ENCODE measurements at regions not wholly inside any gene's neighbourhood (a gene's known extent, or its start where the extent isn't known, plus 50 kb on each side); places are given as distances from the start of the nearest gene placed in this dataset.

- H3K27ac ChIP-seq (ENCODE audit: extremely low read depth, low read depth, low read length), result no peak overlapping the region
- no peak for ATAC-seq
- ChIA-PET POLR2A (interaction anchor here (1.1 kb wide), 1 partner anchor 9 kb away, joined by 3 read pairs; no protein-coding TSS in a partner anchor), CTCF (ENCODE audit: low intra/inter-chr PET ratio) (no interaction called here)
- H3K36me3 ChIP-seq (ENCODE audit: control insufficient read depth, insufficient read depth, low read length), result no peaks in the 10 kb centered on the region
- H3K9me3 ChIP-seq (replicated peaks; ENCODE audit: control insufficient read depth, insufficient read depth, low read depth, low read length), result no peaks in the 10 kb centered on the region
- no TSS peak for BruUV-seq (replicated peaks)
- no peak for FAIRE-seq
- no peaks in the 10 kb centered on the region for H3K9me1 ChIP-seq (ENCODE audit: control insufficient read depth, insufficient read depth, low read length)
- intact Hi-C loops (cut with micrococcal nuclease), result no loop called here
- in situ Hi-C loops (cut with MboI), result no loop called here
- DNase-seq (ENCODE audit: extremely low read depth in 1 of 4, low spot score in 3 of 4), result no peak
- TF ChIP-seq RBFOX2 (IDR thresholded peaks at IDR 0.05; ENCODE audit: low read depth, low read length) (no peak), GABPB2 (CRISPR knock-in tag; conservative IDR thresholded peaks at IDR 0.05) (no peak), SAFB (IDR thresholded peaks at IDR 0.05; ENCODE audit: borderline replicate concordance, low read depth, low read length) (no peak), CREB5 (CRISPR knock-in tag; IDR thresholded peaks at IDR 0.05) (no peak), NR4A1 (CRISPR knock-in tag; IDR thresholded peaks at IDR 0.05) (no peak), NR4A1 (tag; IDR thresholded peaks at IDR 0.05) (no peak), SAFB2 (IDR thresholded peaks at IDR 0.05; ENCODE audit: borderline replicate concordance, low read depth, low read length, severe bottlenecking) (no peak), ARNT (IDR thresholded peaks at IDR 0.05) (no peak), NKRF (IDR thresholded peaks at IDR 0.05; ENCODE audit: borderline replicate concordance) (no peak), RFX1 (IDR thresholded peaks at IDR 0.05) (no peak), STAT6 (CRISPR knock-in tag; IDR thresholded peaks at IDR 0.05) (no peak), SRSF7 (optimal IDR thresholded peaks at IDR 0.05; ENCODE audit: low read depth, low read length) (no peak), ZBTB34 (CRISPR knock-in tag; IDR thresholded peaks at IDR 0.05) (no peak), STAG1 (CRISPR knock-in tag; IDR thresholded peaks at IDR 0.05; ENCODE audit: borderline replicate concordance) (no peak), HNRNPLL (IDR thresholded peaks at IDR 0.05; ENCODE audit: low read depth, low read length, poor library complexity, severe bottlenecking) (no peak), EGR1 (conservative IDR thresholded peaks at IDR 0.05) (no peak), NFE2 (IDR thresholded peaks at IDR 0.05; ENCODE audit: low read depth) (no peak)
- H3K27me3 ChIP-seq (ENCODE audit: control insufficient read depth in 2 of 2, insufficient read depth in 2 of 2, low read length in 2 of 2), result no peaks in the 10 kb centered on the region
- H2AFZ ChIP-seq (ENCODE audit: low read depth, low read length), result peak overlapping the region; percentile 48; the same call in 1 of the 2 replicates
- H3K4me2 ChIP-seq (ENCODE audit: insufficient read depth, low read length), result no peak overlapping the region
- no peaks in the 10 kb centered on the region for H4K20me1 ChIP-seq (replicated peaks; ENCODE audit: control insufficient read depth, insufficient read depth, low read length)
- H3K9ac ChIP-seq (ENCODE audit: insufficient read depth in 1 of 2, low read depth in 2 of 2, low read length in 2 of 2), result no peak overlapping the region
- H3K4me1 ChIP-seq (replicated peaks in 1 of 2; ENCODE audit: control insufficient read depth in 2 of 2, insufficient read depth in 2 of 2, low read length in 2 of 2), result peaks cover 0 to 18% of the 10 kb centered on the region in 2 experiments; a peak in 4 of 5 replicates
- H3K4me3 ChIP-seq, result no peak overlapping the region
- H3K79me2 ChIP-seq (ENCODE audit: control insufficient read depth, insufficient read depth, low read length), result no peaks in the 10 kb centered on the region
- WGBS (ENCODE audit: insufficient coverage, low coverage, missing lambda C conversion rate), result 59% methylated on average over 5 of the region's 5 CpGs
Observed at GRCh38 chr10:28783087-28783486, 105.8 kb downstream of the BAMBI start.
